ENCODE measurements at regions not wholly inside any gene's neighbourhood (a gene's known extent, or its start where the extent isn't known, plus 50 kb on each side); places are given as distances from the start of the nearest gene placed in this dataset.
A peak's percentile ranks its signal among the peaks of the same experiment; 100 is the strongest.

DNA sequence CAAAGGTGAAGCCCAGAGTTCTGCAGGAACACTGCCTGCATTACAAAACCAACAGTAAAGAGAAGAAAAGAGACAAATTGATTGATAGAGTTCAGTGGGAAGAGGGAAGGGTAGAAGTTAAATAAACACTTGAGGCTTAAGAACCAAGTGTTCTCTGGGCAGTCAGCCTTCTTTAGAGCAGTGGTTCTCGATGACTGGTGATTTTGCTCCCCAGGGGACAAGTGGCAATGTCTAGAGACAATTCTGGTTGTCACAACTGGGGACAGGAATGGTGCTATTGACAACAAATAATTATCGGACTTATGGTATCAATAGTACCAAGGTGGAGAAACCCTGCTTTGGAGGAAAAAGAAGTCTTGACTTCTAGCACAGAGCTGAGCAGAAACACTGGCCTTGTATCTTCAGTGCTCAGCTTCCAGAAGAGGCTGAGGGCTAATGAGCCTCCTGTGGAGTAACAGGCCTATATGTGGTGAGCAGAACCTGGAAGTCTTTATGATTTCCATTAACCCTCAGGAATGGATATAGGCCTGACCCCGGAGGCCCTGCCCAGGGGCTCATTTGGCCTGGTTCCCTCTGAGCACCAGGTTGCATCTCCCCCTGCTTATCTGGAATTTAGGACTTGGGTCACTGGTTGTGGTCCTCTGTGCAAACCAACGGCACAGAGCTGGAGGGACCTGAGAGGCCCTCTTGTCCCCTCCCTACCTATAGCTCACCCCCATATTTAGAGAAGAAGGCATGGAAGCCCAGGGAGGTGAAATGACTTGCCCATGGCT lies 204.6 kb upstream of the PWP1 start:
- no peaks in the 10 kb centered on the region for H3K27me3 ChIP-seq (ENCODE audit: low read depth)
- H3K4me3 ChIP-seq: no peak overlapping the region
- H3K27ac ChIP-seq: no peak overlapping the region
- peak; percentile 15 to 35 for ATAC-seq
- no peaks in the 10 kb centered on the region for H3K36me3 ChIP-seq
- no peaks in the 10 kb centered on the region for H3K9me3 ChIP-seq
- DNase-seq: no peak
- intact Hi-C loops (cut with DNase I): no loop called here
- TF ChIP-seq CTCF (IDR thresholded peaks at IDR 0.05): no peak
- peaks cover 3% of the 10 kb centered on the region for H3K4me1 ChIP-seq

DNA sequence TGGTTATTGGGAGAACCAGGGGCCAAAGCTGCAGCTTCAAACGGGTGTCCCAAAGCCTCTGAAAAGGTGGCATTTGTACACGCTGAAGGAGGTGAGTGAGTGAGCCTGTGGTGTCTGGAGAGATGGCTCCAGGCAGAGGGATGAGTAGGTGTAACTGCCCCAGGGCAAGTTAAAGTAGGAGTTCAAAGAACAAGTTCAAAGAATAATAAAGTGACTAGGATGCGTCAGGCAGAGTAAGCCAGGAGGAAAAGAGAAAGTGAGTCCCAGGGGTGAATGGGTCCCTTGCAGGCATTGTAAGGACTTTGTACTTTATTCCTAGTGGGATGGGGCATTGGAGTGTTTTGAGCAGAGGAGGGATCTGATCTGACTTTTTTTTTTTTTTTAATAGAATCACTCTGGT lies 201.4 kb upstream of the PWP1 start:
- no peak overlapping the region for H3K4me3 ChIP-seq
- H3K4me1 ChIP-seq: peaks cover 8% of the 10 kb centered on the region
- ATAC-seq: no peak
- H3K9me3 ChIP-seq: no peaks in the 10 kb centered on the region
- H3K27ac ChIP-seq: no peak overlapping the region
- H3K27me3 ChIP-seq (ENCODE audit: low read depth): no peaks in the 10 kb centered on the region
- H3K36me3 ChIP-seq: no peaks in the 10 kb centered on the region
- no peak for DNase-seq
- no peak for TF ChIP-seq CTCF (IDR thresholded peaks at IDR 0.05)
- intact Hi-C loops (cut with DNase I): no loop called here

- no peak for TF ChIP-seq CTCF (IDR thresholded peaks at IDR 0.05)
- Histone ChIP-seq H3K4me3 (no peak overlapping the region), H3K4me1 (peaks cover 8% of the 10 kb centered on the region), H3K27me3 (ENCODE audit: low read depth) (no peaks in the 10 kb centered on the region), H3K27ac (no peak overlapping the region), H3K36me3 (no peaks in the 10 kb centered on the region), H3K9me3 (no peaks in the 10 kb centered on the region)
- DNase-seq: no peak
- no peak for ATAC-seq
- intact Hi-C loops (cut with DNase I): no loop called here
Measured at GRCh38 chr12:107484941-107485340, 200.7 kb upstream of the PWP1 start.

DNA sequence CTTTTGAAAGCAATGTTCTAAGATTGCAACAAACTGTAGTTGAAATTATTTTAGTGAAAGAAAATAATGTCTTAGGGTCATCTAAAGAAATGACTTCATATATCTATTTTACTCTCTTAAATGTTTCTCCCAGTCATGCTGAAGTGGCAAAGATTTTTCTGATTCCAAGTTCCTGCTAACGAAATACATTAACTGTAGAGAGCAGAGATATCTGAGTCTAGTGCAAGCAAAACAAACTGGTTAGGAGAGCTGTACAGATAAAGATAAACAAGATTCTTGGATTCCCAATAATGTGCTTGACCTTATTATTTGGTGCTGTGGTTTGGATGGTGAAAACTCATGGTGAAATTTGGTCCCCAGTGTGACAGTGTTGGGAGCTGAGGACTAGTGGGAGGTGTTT lies 199.9 kb upstream of the PWP1 start:
- intact Hi-C loops (cut with DNase I): no loop called here
- no peak for TF ChIP-seq CTCF (IDR thresholded peaks at IDR 0.05)
- no peaks in the 10 kb centered on the region for H3K36me3 ChIP-seq
- H3K9me3 ChIP-seq: no peaks in the 10 kb centered on the region
- H3K27me3 ChIP-seq (ENCODE audit: low read depth): no peaks in the 10 kb centered on the region
- no peak overlapping the region for H3K27ac ChIP-seq
- peaks cover 8% of the 10 kb centered on the region for H3K4me1 ChIP-seq
- ATAC-seq (no peak), DNase-seq (no peak)
- no peak overlapping the region for H3K4me3 ChIP-seq

DNA sequence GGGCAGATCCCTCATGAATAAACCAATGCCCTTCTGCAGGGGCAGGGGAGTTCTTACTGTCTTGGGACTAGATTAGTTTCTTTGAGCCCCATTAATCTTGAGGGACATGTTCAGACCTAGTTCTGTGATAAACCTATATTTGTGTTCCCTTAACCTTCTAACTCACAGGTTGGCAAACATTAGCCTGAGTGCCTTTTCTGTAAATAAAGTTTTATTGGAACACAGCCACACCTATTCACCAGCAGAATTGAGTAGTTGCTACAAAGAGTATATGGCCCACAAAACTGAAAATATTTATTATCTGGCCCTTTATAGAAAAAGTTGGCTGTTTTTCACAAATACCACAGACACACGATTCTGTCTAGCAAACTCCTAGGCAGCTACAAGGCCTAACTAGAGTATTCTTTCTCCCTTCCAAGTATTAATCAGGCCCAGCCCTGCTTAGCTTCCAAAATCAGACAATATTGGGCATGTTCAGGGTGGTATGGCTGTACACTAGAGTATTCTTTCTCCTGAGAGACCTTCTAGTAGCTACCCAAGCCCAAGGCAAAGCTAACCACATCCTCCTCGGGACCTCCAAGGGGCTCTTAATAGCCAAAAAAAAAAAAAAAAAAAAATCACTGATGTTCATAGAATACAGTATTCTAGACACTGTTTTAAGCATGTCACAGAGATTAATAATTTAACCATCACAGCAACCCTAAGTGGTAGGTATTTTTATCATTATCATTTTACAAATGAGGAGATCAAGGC lies 199.3 kb upstream of the PWP1 start:
- no peak for TF ChIP-seq CTCF (IDR thresholded peaks at IDR 0.05)
- no peaks in the 10 kb centered on the region for H3K27me3 ChIP-seq (ENCODE audit: low read depth)
- no peaks in the 10 kb centered on the region for H3K9me3 ChIP-seq
- H3K4me1 ChIP-seq: peaks cover 8% of the 10 kb centered on the region
- H3K4me3 ChIP-seq: no peak overlapping the region
- no peaks in the 10 kb centered on the region for H3K36me3 ChIP-seq
- intact Hi-C loops (cut with DNase I): no loop called here
- DNase-seq: no peak
- no peak for ATAC-seq
- H3K27ac ChIP-seq: no peak overlapping the region
